WERI-Rb-1 (cell line): ENCODE measurements at regions not wholly inside any gene's neighbourhood (a gene's known extent, or its start where the extent isn't known, plus 50 kb on each side); places are given as distances from the start of the nearest gene placed in this dataset.
"Not testable (repeated sequence)": the region's sequence is repeated elsewhere in the genome, so short reads cannot be mapped to it uniquely, and the experiment has no call there.

Experiments
- DNase-seq: peaks from one replicate; pipeline ENCODE4 v3.0.0-alpha.2; 2020
- H3K27ac ChIP-seq: fragments of 250-450 bp; sonication (Bioruptor Pico); 2 replicates; pipeline ENCODE4 v1.5.1; 2020; ENCODE audit warnings: mild to moderate bottlenecking, moderate library complexity
- H3K27me3 ChIP-seq: fragments of 250-450 bp; sonication (Bioruptor Pico); 2 replicates; pipeline ENCODE4 v1.5.1; 2021; ENCODE audit warnings: mild to moderate bottlenecking, low read depth, moderate library complexity; ENCODE audit not compliant: insufficient read depth, severe bottlenecking
- H3K36me3 ChIP-seq: fragments of 250-450 bp; sonication (Bioruptor Pico); 2 replicates; pipeline ENCODE4 v1.5.1; 2020; ENCODE audit warnings: mild to moderate bottlenecking, moderate library complexity
- H3K4me3 ChIP-seq: 2 replicates; pipeline ENCODE4 v1.5.1; 2011; ENCODE audit warnings: low read depth, mild to moderate bottlenecking, control low read depth, low read length
- H3K9me3 ChIP-seq: fragments of 250-450 bp; sonication (Bioruptor Pico); 2 replicates; pipeline ENCODE4 v1.5.1; 2021; ENCODE audit warnings: mild to moderate bottlenecking, moderate library complexity; ENCODE audit not compliant: severe bottlenecking
- TF ChIP-seq, protein P1 (sequence below): IDR thresholded peaks from 2 replicates; pipeline ENCODE4 v1.5.1; 2011; ENCODE audit warnings: low read depth, mild to moderate bottlenecking, control low read depth, inconsistent platforms, low read length

DNA sequence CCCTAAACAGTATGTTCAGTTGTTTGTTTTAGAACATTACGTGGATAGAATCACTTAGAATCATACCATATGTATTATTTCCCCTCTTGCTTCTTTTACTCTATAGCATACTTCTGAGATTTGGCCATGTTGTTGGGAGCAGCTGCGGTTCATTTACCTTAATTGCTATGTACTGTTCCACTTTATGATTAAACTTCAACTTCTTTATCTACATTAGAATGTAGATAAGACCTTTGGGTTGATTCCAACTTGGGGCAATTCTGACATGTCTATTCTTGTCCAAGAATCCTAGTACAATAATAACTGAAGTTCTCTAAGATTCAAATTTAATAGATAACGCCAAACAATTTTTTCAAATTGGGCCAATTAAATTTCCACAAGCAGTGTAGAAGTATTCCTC, 80.7 kb downstream of the GRIN2B start:
- DNase-seq = no peak
- TF ChIP-seq, protein P1, sequence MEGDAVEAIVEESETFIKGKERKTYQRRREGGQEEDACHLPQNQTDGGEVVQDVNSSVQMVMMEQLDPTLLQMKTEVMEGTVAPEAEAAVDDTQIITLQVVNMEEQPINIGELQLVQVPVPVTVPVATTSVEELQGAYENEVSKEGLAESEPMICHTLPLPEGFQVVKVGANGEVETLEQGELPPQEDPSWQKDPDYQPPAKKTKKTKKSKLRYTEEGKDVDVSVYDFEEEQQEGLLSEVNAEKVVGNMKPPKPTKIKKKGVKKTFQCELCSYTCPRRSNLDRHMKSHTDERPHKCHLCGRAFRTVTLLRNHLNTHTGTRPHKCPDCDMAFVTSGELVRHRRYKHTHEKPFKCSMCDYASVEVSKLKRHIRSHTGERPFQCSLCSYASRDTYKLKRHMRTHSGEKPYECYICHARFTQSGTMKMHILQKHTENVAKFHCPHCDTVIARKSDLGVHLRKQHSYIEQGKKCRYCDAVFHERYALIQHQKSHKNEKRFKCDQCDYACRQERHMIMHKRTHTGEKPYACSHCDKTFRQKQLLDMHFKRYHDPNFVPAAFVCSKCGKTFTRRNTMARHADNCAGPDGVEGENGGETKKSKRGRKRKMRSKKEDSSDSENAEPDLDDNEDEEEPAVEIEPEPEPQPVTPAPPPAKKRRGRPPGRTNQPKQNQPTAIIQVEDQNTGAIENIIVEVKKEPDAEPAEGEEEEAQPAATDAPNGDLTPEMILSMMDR = no peak
- Histone ChIP-seq H3K27ac (no peak overlapping the region), H3K27me3 (no peaks in the 10 kb centered on the region), H3K4me3 (no peak overlapping the region), H3K9me3 (peaks cover 3% of the 10 kb centered on the region), H3K36me3 (no peaks in the 10 kb centered on the region)

DNA sequence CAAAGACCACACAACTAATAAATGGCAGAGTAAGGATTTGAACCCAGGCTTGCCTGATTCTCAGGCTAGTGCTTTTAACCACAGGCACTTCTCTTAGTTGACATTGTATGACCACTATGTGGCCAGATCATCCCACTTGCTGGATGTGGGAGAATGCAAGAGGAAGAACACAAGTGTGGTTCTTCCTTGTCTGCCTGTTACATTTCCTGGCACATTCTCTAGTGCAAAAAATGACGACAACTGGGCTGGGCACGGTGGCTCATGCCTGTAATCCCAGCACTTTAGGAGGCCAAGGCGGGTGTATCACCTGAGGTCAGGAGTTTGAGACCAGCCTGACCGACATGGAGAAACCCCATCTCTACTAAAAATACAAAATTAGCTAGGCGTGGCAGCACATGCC, 83.0 kb downstream of the GRIN2B start:
- H3K27me3 ChIP-seq, H3K27ac ChIP-seq, H3K9me3 ChIP-seq, H3K36me3 ChIP-seq, DNase-seq, H3K4me3 ChIP-seq: not testable (repeated sequence)

DNA sequence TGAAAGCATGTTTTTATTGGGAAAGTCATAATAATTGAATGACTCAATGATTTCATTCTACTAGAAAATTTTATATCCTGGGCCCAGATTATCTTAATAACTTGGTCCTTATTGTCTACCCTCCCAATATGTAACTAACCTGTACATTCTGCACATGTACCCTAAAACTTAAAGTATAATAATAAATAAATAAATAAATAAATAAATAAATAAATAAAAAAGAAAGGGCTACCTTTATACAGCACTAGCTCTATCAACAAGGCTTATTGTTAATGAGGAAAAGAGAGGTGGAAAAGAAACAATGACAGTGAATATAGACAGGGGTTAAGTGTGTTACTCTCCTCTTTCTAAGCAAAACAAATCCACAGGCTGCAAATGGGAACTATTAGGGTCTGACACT, 83.6 kb downstream of the GRIN2B start:
- Histone ChIP-seq H3K27ac (no peak overlapping the region), H3K27me3 (no peaks in the 10 kb centered on the region), H3K36me3 (no peaks in the 10 kb centered on the region), H3K4me3 (no peak overlapping the region), H3K9me3 (no peaks in the 10 kb centered on the region)
- TF ChIP-seq, protein P1 = no peak
- DNase-seq = no peak

DNA sequence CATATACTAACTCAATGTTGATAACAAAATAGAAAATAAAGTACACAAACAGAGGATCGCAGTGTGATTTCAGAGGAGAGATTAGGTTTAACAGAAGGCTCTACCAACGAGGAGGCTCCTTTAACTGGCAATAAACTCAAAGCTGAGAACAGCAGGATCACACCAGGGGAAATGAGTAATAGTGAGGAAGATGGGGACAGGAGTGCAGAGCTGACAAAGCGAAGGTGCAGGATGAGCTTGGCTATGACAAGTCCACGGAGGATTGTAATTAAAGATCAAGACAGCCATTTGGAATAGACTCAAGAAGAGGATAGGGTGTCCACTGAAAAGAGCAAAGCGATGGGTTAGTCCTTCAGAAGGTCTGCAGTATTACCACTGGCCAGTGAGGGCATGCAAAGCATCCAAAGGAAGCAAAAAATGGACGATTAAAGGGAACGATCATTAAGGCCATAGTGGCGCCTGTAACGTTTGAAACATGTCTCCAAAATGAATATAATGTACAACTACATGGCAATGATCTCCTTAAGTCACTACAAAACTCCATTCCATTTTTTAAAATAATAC, 85.3 kb downstream of the GRIN2B start:
- TF ChIP-seq, protein P1 = no peak
- H3K36me3 ChIP-seq = no peaks in the 10 kb centered on the region
- no peak overlapping the region for H3K27ac ChIP-seq

DNA sequence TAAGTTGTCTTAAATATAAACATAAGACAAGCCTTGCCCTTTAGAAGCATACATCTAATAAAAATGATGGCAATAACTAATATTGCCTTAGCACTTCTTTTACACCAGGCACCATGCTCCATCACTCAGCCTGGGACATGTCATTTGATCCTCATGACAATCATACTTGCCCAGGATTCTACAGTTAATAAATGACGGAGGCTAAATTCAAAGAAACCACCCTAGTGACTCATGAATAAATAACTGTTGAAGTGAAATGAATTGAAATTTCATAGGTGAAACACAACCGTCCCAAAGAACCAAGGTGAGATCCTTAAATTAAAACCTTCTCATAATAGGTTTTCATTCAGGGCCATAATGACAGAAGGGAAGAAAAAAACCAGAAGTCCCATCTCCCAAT, 89.5 kb downstream of the GRIN2B start:
- H3K9me3 ChIP-seq = no peaks in the 10 kb centered on the region
- no peaks in the 10 kb centered on the region for H3K36me3 ChIP-seq
- H3K4me3 ChIP-seq = no peak overlapping the region
- H3K27me3 ChIP-seq = no peaks in the 10 kb centered on the region
- TF ChIP-seq, protein P1 = no peak
- DNase-seq = no peak
- no peak overlapping the region for H3K27ac ChIP-seq

More for the DNA sequence above, 85.3 kb downstream of the GRIN2B start:
- DNase-seq = no peak
- Histone ChIP-seq H3K9me3 (no peaks in the 10 kb centered on the region), H3K4me3 (no peak overlapping the region), H3K27me3 (no peaks in the 10 kb centered on the region)

DNA sequence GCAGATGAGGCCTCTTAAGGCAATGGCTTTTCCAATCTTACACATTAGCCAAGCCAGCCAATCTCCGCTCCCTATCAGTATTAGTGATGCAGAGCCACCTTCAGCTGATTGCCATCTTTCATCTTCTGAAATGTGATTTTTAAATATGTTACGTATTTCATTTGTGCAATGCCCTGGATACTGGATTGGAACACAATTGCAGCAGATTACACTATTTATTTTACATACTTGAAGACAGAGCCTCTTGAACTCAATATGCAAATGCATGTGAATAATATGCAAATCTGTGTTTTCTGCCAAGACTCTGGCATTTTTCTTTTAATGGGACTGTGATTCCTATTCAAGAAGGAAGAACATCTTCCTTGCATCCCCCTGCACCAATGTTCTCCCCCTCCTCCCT, 90.5 kb downstream of the GRIN2B start:
- Histone ChIP-seq H3K9me3 (no peaks in the 10 kb centered on the region), H3K4me3 (no peak overlapping the region), H3K36me3 (no peaks in the 10 kb centered on the region), H3K27ac (no peak overlapping the region), H3K27me3 (no peaks in the 10 kb centered on the region)
- TF ChIP-seq, protein P1 = no peak
- DNase-seq = no peak
